ENCODE measurements at regions not wholly inside any gene's neighbourhood (a gene's known extent, or its start where the extent isn't known, plus 50 kb on each side); places are given as distances from the start of the nearest gene placed in this dataset.

GRCh38 chr1:213399695-213400094, 348.7 kb downstream of the RPS6KC1 start:
- Histone ChIP-seq H3K27ac (no peak overlapping the region), H3K4me2 (ENCODE audit: unreplicated experiment) (no peak overlapping the region), H3K4me1 (ENCODE audit: insufficient read depth) (no peaks in the 10 kb centered on the region), H3K36me3 (ENCODE audit: low read depth) (no peaks in the 10 kb centered on the region), H3K9ac (no peak overlapping the region), H3K79me2 (ENCODE audit: insufficient read depth) (no peaks in the 10 kb centered on the region), H3K9me3 (ENCODE audit: low read depth) (no peaks in the 10 kb centered on the region), H3K9me2 (ENCODE audit: insufficient read depth) (no peaks in the 10 kb centered on the region), H3K4me3 (no peak overlapping the region), H4K20me1 (ENCODE audit: insufficient read depth) (no peaks in the 10 kb centered on the region), H3K27me3 (replicated peaks; ENCODE audit: insufficient read depth) (no peaks in the 10 kb centered on the region), H3F3A (ENCODE audit: insufficient read depth) (no peaks in the 10 kb centered on the region), H2AFZ (no peak overlapping the region)
- TF ChIP-seq EZH2phosphoT487 (IDR thresholded peaks at IDR 0.05; ENCODE audit: insufficient read depth, low read depth) = no peak
- TF ChIP-seq EZH2 (IDR thresholded peaks at IDR 0.05; ENCODE audit: insufficient read depth, poor library complexity, severe bottlenecking) = no peak
- in situ Hi-C loops (cut with MboI) = no loop called here
- 56 to 59% methylated on average over 10 of the region's 10 CpGs for WGBS, 2 experiments (ENCODE audit: low coverage in 1 of 2, low lambda C conversion rate in 2 of 2, missing lambda C conversion rate in 2 of 2)
- DNase-seq = no peak

GRCh38 chr1:213409208-213409631, 358.2 kb downstream of the RPS6KC1 start:
- 31 to 40% methylated on average over 5 of the region's 5 CpGs for WGBS, 2 experiments (ENCODE audit: low coverage in 1 of 2, low lambda C conversion rate in 2 of 2, missing lambda C conversion rate in 2 of 2)
- Histone ChIP-seq H3K27me3 (replicated peaks; ENCODE audit: insufficient read depth) (no peaks in the 10 kb centered on the region), H3K9me3 (ENCODE audit: low read depth) (no peaks in the 10 kb centered on the region), H3K9me2 (ENCODE audit: insufficient read depth) (no peaks in the 10 kb centered on the region), H2AFZ (no peak overlapping the region), H3F3A (ENCODE audit: insufficient read depth) (no peaks in the 10 kb centered on the region), H3K27ac (no peak overlapping the region), H3K9ac (no peak overlapping the region), H3K4me1 (ENCODE audit: insufficient read depth) (no peaks in the 10 kb centered on the region), H3K4me2 (ENCODE audit: unreplicated experiment) (no peak overlapping the region), H3K4me3 (no peak overlapping the region), H4K20me1 (ENCODE audit: insufficient read depth) (no peaks in the 10 kb centered on the region), H3K79me2 (ENCODE audit: insufficient read depth) (no peaks in the 10 kb centered on the region), H3K36me3 (ENCODE audit: low read depth) (no peaks in the 10 kb centered on the region)
- DNase-seq = no peak
- TF ChIP-seq EZH2phosphoT487 (IDR thresholded peaks at IDR 0.05; ENCODE audit: insufficient read depth, low read depth) = no peak
- TF ChIP-seq EZH2 (IDR thresholded peaks at IDR 0.05; ENCODE audit: insufficient read depth, poor library complexity, severe bottlenecking) = no peak
- in situ Hi-C loops (cut with MboI) = no loop called here

- no peaks in the 10 kb centered on the region for H3F3A ChIP-seq (ENCODE audit: insufficient read depth)
- H2AFZ ChIP-seq = no peak overlapping the region
- H3K4me1 ChIP-seq (ENCODE audit: insufficient read depth) = no peaks in the 10 kb centered on the region
- no peaks in the 10 kb centered on the region for H3K27me3 ChIP-seq (replicated peaks; ENCODE audit: insufficient read depth)
- in situ Hi-C loops (cut with MboI) = no loop called here
- 13 to 22% methylated on average over 2 of the region's 2 CpGs for WGBS, 2 experiments (ENCODE audit: low coverage in 1 of 2, low lambda C conversion rate in 2 of 2, missing lambda C conversion rate in 2 of 2)
- no peak for DNase-seq
- no peaks in the 10 kb centered on the region for H3K9me2 ChIP-seq (ENCODE audit: insufficient read depth)
- no peak overlapping the region for H3K4me3 ChIP-seq
- H3K9me3 ChIP-seq (ENCODE audit: low read depth) = no peaks in the 10 kb centered on the region
- H3K27ac ChIP-seq = no peak overlapping the region
- H3K79me2 ChIP-seq (ENCODE audit: insufficient read depth) = no peaks in the 10 kb centered on the region
- H3K4me2 ChIP-seq (ENCODE audit: unreplicated experiment) = no peak overlapping the region
- no peak overlapping the region for H3K9ac ChIP-seq
- H3K36me3 ChIP-seq (ENCODE audit: low read depth) = no peaks in the 10 kb centered on the region
- no peaks in the 10 kb centered on the region for H4K20me1 ChIP-seq (ENCODE audit: insufficient read depth)
- no peak for TF ChIP-seq EZH2 (IDR thresholded peaks at IDR 0.05; ENCODE audit: insufficient read depth, poor library complexity, severe bottlenecking)
- TF ChIP-seq EZH2phosphoT487 (IDR thresholded peaks at IDR 0.05; ENCODE audit: insufficient read depth, low read depth) = no peak
Measured at GRCh38 chr1:213409971-213410370, 358.9 kb downstream of the RPS6KC1 start.

- TF ChIP-seq EZH2 (IDR thresholded peaks at IDR 0.05; ENCODE audit: insufficient read depth, poor library complexity, severe bottlenecking) = no peak
- TF ChIP-seq EZH2phosphoT487 (IDR thresholded peaks at IDR 0.05; ENCODE audit: insufficient read depth, low read depth) = no peak
- in situ Hi-C loops (cut with MboI) = no loop called here
- WGBS, 2 experiments (ENCODE audit: low coverage in 1 of 2, low lambda C conversion rate in 2 of 2, missing lambda C conversion rate in 2 of 2) = 11 to 28% methylated on average over 1 of the region's 1 CpG
Measured at GRCh38 chr1:213414346-213414745, 363.3 kb downstream of the RPS6KC1 start.

GRCh38 chr1:213414911-213415310, 363.9 kb downstream of the RPS6KC1 start:
- no peaks in the 10 kb centered on the region for H3K79me2 ChIP-seq (ENCODE audit: insufficient read depth)
- no peaks in the 10 kb centered on the region for H3F3A ChIP-seq (ENCODE audit: insufficient read depth)
- no peaks in the 10 kb centered on the region for H3K36me3 ChIP-seq (ENCODE audit: low read depth)
- no peaks in the 10 kb centered on the region for H4K20me1 ChIP-seq (ENCODE audit: insufficient read depth)
- H3K9me2 ChIP-seq (ENCODE audit: insufficient read depth) = no peaks in the 10 kb centered on the region
- no peaks in the 10 kb centered on the region for H3K9me3 ChIP-seq (ENCODE audit: low read depth)
- no peak overlapping the region for H3K9ac ChIP-seq
- in situ Hi-C loops (cut with MboI) = no loop called here
- WGBS, 2 experiments (ENCODE audit: low coverage in 1 of 2, low lambda C conversion rate in 2 of 2, missing lambda C conversion rate in 2 of 2) = 64 to 65% methylated on average over 2 of the region's 2 CpGs
- H2AFZ ChIP-seq = no peak overlapping the region
- H3K4me1 ChIP-seq (ENCODE audit: insufficient read depth) = no peaks in the 10 kb centered on the region
- no peak overlapping the region for H3K4me2 ChIP-seq (ENCODE audit: unreplicated experiment)
- H3K4me3 ChIP-seq = no peak overlapping the region
- no peaks in the 10 kb centered on the region for H3K27me3 ChIP-seq (replicated peaks; ENCODE audit: insufficient read depth)
- DNase-seq = no peak
- no peak overlapping the region for H3K27ac ChIP-seq
- no peak for TF ChIP-seq EZH2 (IDR thresholded peaks at IDR 0.05; ENCODE audit: insufficient read depth, poor library complexity, severe bottlenecking)
- TF ChIP-seq EZH2phosphoT487 (IDR thresholded peaks at IDR 0.05; ENCODE audit: insufficient read depth, low read depth) = no peak

More at GRCh38 chr1:213414346-213414745, 363.3 kb downstream of the RPS6KC1 start:
- no peaks in the 10 kb centered on the region for H3K4me1 ChIP-seq (ENCODE audit: insufficient read depth)
- H3K4me2 ChIP-seq (ENCODE audit: unreplicated experiment) = no peak overlapping the region
- H3K4me3 ChIP-seq = no peak overlapping the region
- DNase-seq = no peak
- no peaks in the 10 kb centered on the region for H3K27me3 ChIP-seq (replicated peaks; ENCODE audit: insufficient read depth)
- H3K9me2 ChIP-seq (ENCODE audit: insufficient read depth) = no peaks in the 10 kb centered on the region
- no peaks in the 10 kb centered on the region for H3K9me3 ChIP-seq (ENCODE audit: low read depth)
- H3K9ac ChIP-seq = no peak overlapping the region
- no peak overlapping the region for H3K27ac ChIP-seq
- no peaks in the 10 kb centered on the region for H3K36me3 ChIP-seq (ENCODE audit: low read depth)
- H3F3A ChIP-seq (ENCODE audit: insufficient read depth) = no peaks in the 10 kb centered on the region
- H2AFZ ChIP-seq = no peak overlapping the region
- H3K79me2 ChIP-seq (ENCODE audit: insufficient read depth) = no peaks in the 10 kb centered on the region
- no peaks in the 10 kb centered on the region for H4K20me1 ChIP-seq (ENCODE audit: insufficient read depth)

Data from GM23248 (cell line).